Activated CD4-positive, alpha-beta T cell treated with anti-CD3 and anti-CD28 coated beads for 1 hour (primary cell): ENCODE measurements at regions not wholly inside any gene's neighbourhood (a gene's known extent, or its start where the extent isn't known, plus 50 kb on each side); places are given as distances from the start of the nearest gene placed in this dataset.

Source experiments
- DNase-seq: peaks from one replicate; pipeline ENCODE4 v3.0.0-alpha.2; 2020

GRCh38 chr2:146038014-146038413 is 1518.1 kb upstream of the ZEB2 start:
- DNase-seq: no peak

- DNase-seq: no peak
Observed at GRCh38 chr2:146037334-146037870, 1517.5 kb upstream of the ZEB2 start.

GRCh38 chr2:146031158-146031557 is 1511.2 kb upstream of the ZEB2 start:
- DNase-seq: no peak

GRCh38 chr2:146027156-146027555 is 1507.2 kb upstream of the ZEB2 start:
- no peak for DNase-seq

GRCh38 chr2:146025519-146025918 is 1505.6 kb upstream of the ZEB2 start:
- no peak for DNase-seq

GRCh38 chr2:146024212-146024743 is 1504.4 kb upstream of the ZEB2 start:
- DNase-seq: no peak

GRCh38 chr2:146004462-146004861 is 1484.5 kb upstream of the ZEB2 start:
- no peak for DNase-seq

GRCh38 chr2:146003337-146003736 is 1483.4 kb upstream of the ZEB2 start:
- no peak for DNase-seq

GRCh38 chr2:145994910-145995309 is 1475.0 kb upstream of the ZEB2 start:
- DNase-seq: no peak

- no peak for DNase-seq
Observed at GRCh38 chr2:145992572-145992971, 1472.7 kb upstream of the ZEB2 start.

- DNase-seq: no peak
Observed at GRCh38 chr2:145987793-145988192, 1467.9 kb upstream of the ZEB2 start.

- no peak for DNase-seq
Observed at GRCh38 chr2:145985517-145985916, 1465.6 kb upstream of the ZEB2 start.

GRCh38 chr2:145984580-145984979 is 1464.7 kb upstream of the ZEB2 start:
- DNase-seq: no peak

GRCh38 chr2:145980318-145980717 is 1460.4 kb upstream of the ZEB2 start:
- no peak for DNase-seq

GRCh38 chr2:145975406-145975805 is 1455.5 kb upstream of the ZEB2 start:
- DNase-seq: no peak

GRCh38 chr2:145961846-145962245 is 1441.9 kb upstream of the ZEB2 start:
- no peak for DNase-seq

- DNase-seq: no peak
Observed at GRCh38 chr2:145960479-145961163, 1440.7 kb upstream of the ZEB2 start.

- DNase-seq: no peak
Observed at GRCh38 chr2:145958611-145959010, 1438.7 kb upstream of the ZEB2 start.

GRCh38 chr2:145957929-145958328 is 1438.0 kb upstream of the ZEB2 start:
- no peak for DNase-seq

- DNase-seq: no peak
Observed at GRCh38 chr2:145939949-145940348, 1420.0 kb upstream of the ZEB2 start.

- no peak for DNase-seq
Observed at GRCh38 chr2:145935016-145935415, 1415.1 kb upstream of the ZEB2 start.

GRCh38 chr2:145931781-145932395 is 1412.0 kb upstream of the ZEB2 start:
- DNase-seq: no peak

GRCh38 chr2:145930318-145930717 is 1410.4 kb upstream of the ZEB2 start:
- DNase-seq: no peak
